Activated CD8-positive, alpha-beta memory T cell treated with anti-CD3 and anti-CD28 coated beads for 24 hours (primary cell): ENCODE measurements at regions not wholly inside any gene's neighbourhood (a gene's known extent, or its start where the extent isn't known, plus 50 kb on each side); places are given as distances from the start of the nearest gene placed in this dataset.

Experiments
- DNase-seq: peaks from one replicate; pipeline ENCODE4 v3.0.0-alpha.2; 2020

GRCh38 chr3:102087236-102087635 is 237.9 kb downstream of the NFKBIZ start:
- DNase-seq = no peak

GRCh38 chr3:102089239-102089638 is 239.9 kb downstream of the NFKBIZ start:
- no peak for DNase-seq

GRCh38 chr3:102089904-102090720 is 240.8 kb downstream of the NFKBIZ start:
- DNase-seq = no peak

GRCh38 chr3:102090721-102091045 is 241.4 kb downstream of the NFKBIZ start:
- no peak for DNase-seq

- DNase-seq = no peak
These were observed 242.0 kb downstream of the NFKBIZ start for GRCh38 chr3:102091358-102091757.

GRCh38 chr3:102092617-102093466 is 243.5 kb downstream of the NFKBIZ start:
- no peak for DNase-seq

- DNase-seq = no peak
These were observed 245.2 kb downstream of the NFKBIZ start for GRCh38 chr3:102094506-102094905.

- no peak for DNase-seq
These were observed 246.1 kb downstream of the NFKBIZ start for GRCh38 chr3:102095383-102095782.

GRCh38 chr3:102096066-102096465 is 246.8 kb downstream of the NFKBIZ start:
- DNase-seq = no peak

GRCh38 chr3:102098130-102098885 is 249.0 kb downstream of the NFKBIZ start:
- no peak for DNase-seq

GRCh38 chr3:102099913-102100312 is 250.6 kb downstream of the NFKBIZ start:
- no peak for DNase-seq

GRCh38 chr3:102102394-102102793 is 253.1 kb downstream of the NFKBIZ start:
- no peak for DNase-seq

- no peak for DNase-seq
These were observed 254.7 kb downstream of the NFKBIZ start for GRCh38 chr3:102104033-102104432.

- DNase-seq = no peak
These were observed 255.9 kb downstream of the NFKBIZ start for GRCh38 chr3:102105193-102105592.

- no peak for DNase-seq
These were observed 257.2 kb downstream of the NFKBIZ start for GRCh38 chr3:102106416-102107097.

GRCh38 chr3:102112704-102113230 is 263.5 kb downstream of the NFKBIZ start:
- DNase-seq = no peak

GRCh38 chr3:102113421-102114041 is 264.2 kb downstream of the NFKBIZ start:
- DNase-seq = no peak

GRCh38 chr3:102114264-102114979 is 265.1 kb downstream of the NFKBIZ start:
- DNase-seq = no peak

GRCh38 chr3:102122527-102122926 is 273.2 kb downstream of the NFKBIZ start:
- no peak for DNase-seq

- no peak for DNase-seq
These were observed 274.4 kb downstream of the NFKBIZ start for GRCh38 chr3:102123590-102124190.

GRCh38 chr3:102124282-102124681 is 275.0 kb downstream of the NFKBIZ start:
- DNase-seq = no peak
